OCI-LY7 (cell line): ENCODE measurements at regions not wholly inside any gene's neighbourhood (a gene's known extent, or its start where the extent isn't known, plus 50 kb on each side); places are given as distances from the start of the nearest gene placed in this dataset.
A peak's percentile ranks its signal among the peaks of the same experiment; 100 is the strongest.

Experiments
- BruUV-seq: library from RNA; stranded (reverse); fragments of 400-500 nt; replicated peaks from 2 replicates; lab custom pipeline; 2021; lab: Mats Ljungman, UMichigan
- CTCF ChIA-PET: fragments of 300-600 bp; sonication (Branson Sonifier 250); formaldehyde crosslinking; loops from one replicate; lab custom pipeline; 2022; ENCODE audit warnings: antibody characterized with exemption; ENCODE audit not compliant: unreplicated experiment; lab: Charles Lee
- POLR2A ChIA-PET: fragments of 300-600 bp; sonication (Branson Sonifier 250); formaldehyde crosslinking; loops from one replicate; lab custom pipeline; 2022; ENCODE audit warnings: antibody characterized with exemption; lab: Charles Lee
- DNase-seq: peaks from one replicate; pipeline ENCODE4 v3.0.0-alpha.2; 2015; ENCODE audit warnings: low spot score
- H2AFZ ChIP-seq: fragments of 200-600 bp; sonication (generic), shearing (Covaris generic); 2 replicates; pipeline ENCODE4 v1.6.1; 2014; ENCODE audit warnings: mild to moderate bottlenecking, antibody characterized with exemption, low read length, moderate library complexity
- H3K27ac ChIP-seq: fragments of 200-600 bp; sonication (generic); 2 replicates; pipeline ENCODE4 v1.5.1; 2014; ENCODE audit warnings: mixed run types, low read depth, mild to moderate bottlenecking, moderate library complexity, low read length, inconsistent platforms; ENCODE audit not compliant: poor library complexity, severe bottlenecking
- H3K36me3 ChIP-seq: fragments of 200-600 bp; sonication (generic); 2 replicates; pipeline ENCODE4 v1.6.1; 2014; ENCODE audit warnings: mild to moderate bottlenecking, antibody characterized with exemption, low read length, moderate library complexity, mixed read lengths; ENCODE audit not compliant: insufficient read depth
- H3K4me1 ChIP-seq: fragments of 200-600 bp; sonication (generic); 2 replicates; pipeline ENCODE4 v1.5.1; 2014; ENCODE audit warnings: mild to moderate bottlenecking, low read length; ENCODE audit not compliant: insufficient read depth, poor library complexity, severe bottlenecking
- H3K4me2 ChIP-seq: fragments of 200-600 bp; sonication (generic); 2 replicates; pipeline ENCODE4 v1.6.1; 2014; ENCODE audit warnings: mild to moderate bottlenecking, low read length
- H3K4me3 ChIP-seq: fragments of 200-600 bp; sonication (generic); 2 replicates; pipeline ENCODE4 v1.5.1; 2014; ENCODE audit warnings: mild to moderate bottlenecking, low read depth, low read length; ENCODE audit not compliant: poor library complexity, severe bottlenecking
- H3K79me2 ChIP-seq: fragments of 200-600 bp; sonication (generic); 2 replicates; pipeline ENCODE4 v1.6.1; 2016; ENCODE audit warnings: low read depth, mild to moderate bottlenecking, low read length, moderate library complexity, mixed read lengths; ENCODE audit not compliant: insufficient read depth
- H3K9me2 ChIP-seq: fragments of 200-600 bp; sonication (generic); 2 replicates; pipeline ENCODE4 v1.6.1; 2016; ENCODE audit warnings: mild to moderate bottlenecking, low read length, mixed read lengths; ENCODE audit not compliant: insufficient read depth
- H3K9me3 ChIP-seq: fragments of 200-600 bp; sonication (generic); 2 replicates; pipeline ENCODE4 v1.6.1; 2014; ENCODE audit warnings: mild to moderate bottlenecking, mixed run types, low read length, mixed read lengths
- H4K20me1 ChIP-seq: fragments of 200-600 bp; sonication (generic); 2 replicates; pipeline ENCODE4 v1.6.1; 2014; ENCODE audit warnings: mild to moderate bottlenecking, antibody characterized with exemption, low read length, moderate library complexity, mixed read lengths; ENCODE audit not compliant: insufficient read depth
- EZH2phosphoT487 ChIP-seq: fragments of 200-600 bp; sonication (generic); IDR thresholded peaks from 2 replicates; pipeline ENCODE4 v1.6.1; 2018; ENCODE audit warnings: low read depth, borderline replicate concordance, mild to moderate bottlenecking, mixed run types, antibody characterized with exemption, low read length, moderate library complexity, mixed read lengths
- intact Hi-C: fragments of 100-400 bp; cut with micrococcal nuclease; formaldehyde crosslinking; loops from one replicate; pipeline ENCODE4 v1.10.0; 2022; ENCODE audit not compliant: unreplicated experiment
- TF ChIP-seq, protein P1 (sequence below): fragments of 200-600 bp; sonication (generic); conservative IDR thresholded peaks from 2 replicates; pipeline ENCODE4 v1.5.1; 2014; ENCODE audit warnings: mild to moderate bottlenecking, antibody characterized with exemption, low read length, moderate library complexity, mixed read lengths

DNA sequence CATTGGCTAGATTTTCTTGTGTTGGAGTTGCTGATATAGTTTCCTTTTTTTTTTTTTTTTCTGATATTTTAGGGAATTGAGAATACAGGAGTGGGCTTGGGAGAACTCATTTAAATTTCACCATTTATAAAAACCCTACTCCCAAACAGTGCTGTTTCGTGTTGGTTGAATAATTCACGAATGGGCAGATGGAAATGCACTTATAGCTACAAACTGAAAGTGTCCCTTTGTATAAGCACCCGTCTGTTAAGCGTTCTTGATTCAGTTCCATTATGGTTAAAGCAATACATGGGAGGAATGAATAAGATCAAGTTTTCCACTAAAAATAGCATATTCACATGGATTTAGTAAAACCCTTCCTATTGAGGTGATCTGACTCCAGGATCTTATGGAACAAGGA lies 122.2 kb upstream of the ARG1 start:
- no peak overlapping the region for H3K4me3 ChIP-seq
- H3K9me2 ChIP-seq, result no peaks in the 10 kb centered on the region
- H3K79me2 ChIP-seq, result no peaks in the 10 kb centered on the region
- no TSS peak for BruUV-seq
- no peaks in the 10 kb centered on the region for H3K36me3 ChIP-seq
- TF ChIP-seq, protein P1, sequence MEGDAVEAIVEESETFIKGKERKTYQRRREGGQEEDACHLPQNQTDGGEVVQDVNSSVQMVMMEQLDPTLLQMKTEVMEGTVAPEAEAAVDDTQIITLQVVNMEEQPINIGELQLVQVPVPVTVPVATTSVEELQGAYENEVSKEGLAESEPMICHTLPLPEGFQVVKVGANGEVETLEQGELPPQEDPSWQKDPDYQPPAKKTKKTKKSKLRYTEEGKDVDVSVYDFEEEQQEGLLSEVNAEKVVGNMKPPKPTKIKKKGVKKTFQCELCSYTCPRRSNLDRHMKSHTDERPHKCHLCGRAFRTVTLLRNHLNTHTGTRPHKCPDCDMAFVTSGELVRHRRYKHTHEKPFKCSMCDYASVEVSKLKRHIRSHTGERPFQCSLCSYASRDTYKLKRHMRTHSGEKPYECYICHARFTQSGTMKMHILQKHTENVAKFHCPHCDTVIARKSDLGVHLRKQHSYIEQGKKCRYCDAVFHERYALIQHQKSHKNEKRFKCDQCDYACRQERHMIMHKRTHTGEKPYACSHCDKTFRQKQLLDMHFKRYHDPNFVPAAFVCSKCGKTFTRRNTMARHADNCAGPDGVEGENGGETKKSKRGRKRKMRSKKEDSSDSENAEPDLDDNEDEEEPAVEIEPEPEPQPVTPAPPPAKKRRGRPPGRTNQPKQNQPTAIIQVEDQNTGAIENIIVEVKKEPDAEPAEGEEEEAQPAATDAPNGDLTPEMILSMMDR, result no peak
- TF ChIP-seq EZH2phosphoT487, result no peak
- H4K20me1 ChIP-seq, result no peaks in the 10 kb centered on the region
- ChIA-PET CTCF (no interaction called here), POLR2A (interaction anchor here (0.7 to 1.7 kb wide), 3 partner anchors 9 to 306 kb away, joined by 4 to 5 read pairs (median 5); no protein-coding TSS in a partner anchor)
- peak overlapping the region; percentile 38; the same call in 1 of the 2 replicates for H2AFZ ChIP-seq
- H3K9me3 ChIP-seq, result peaks cover 5% of the 10 kb centered on the region; the same call in 1 of the 2 replicates
- no peak overlapping the region for H3K4me2 ChIP-seq
- H3K27ac ChIP-seq, result no peak overlapping the region
- intact Hi-C loops, result no loop called here
- peaks cover 29% of the 10 kb centered on the region for H3K4me1 ChIP-seq
- no peak for DNase-seq

- peaks cover 29% of the 10 kb centered on the region for H3K4me1 ChIP-seq
- POLR2A ChIA-PET, result interaction anchor here (0.7 to 2.1 kb wide), 5 partner anchors 8 to 307 kb away, joined by 3 to 6 read pairs (median 5); no protein-coding TSS in a partner anchor
These were observed 121.5 kb upstream of the ARG1 start for GRCh38 chr6:131451321-131452144.

GRCh38 chr6:131453803-131454202 lies 119.2 kb upstream of the ARG1 start:
- Histone ChIP-seq H3K79me2 (no peaks in the 10 kb centered on the region), H3K36me3 (no peaks in the 10 kb centered on the region), H3K4me3 (no peak overlapping the region), H3K4me2 (no peak overlapping the region), H3K4me1 (peaks cover 14% of the 10 kb centered on the region), H4K20me1 (no peaks in the 10 kb centered on the region), H3K9me2 (no peaks in the 10 kb centered on the region), H3K9me3 (peaks cover 5% of the 10 kb centered on the region; the same call in 1 of the 2 replicates), H2AFZ (no peak overlapping the region), H3K27ac (no peak overlapping the region)
- intact Hi-C loops, result no loop called here
- no TSS peak for BruUV-seq
- TF ChIP-seq, protein P1, result no peak
- TF ChIP-seq EZH2phosphoT487, result no peak
- DNase-seq, result no peak
- ChIA-PET POLR2A (no interaction called here), CTCF (no interaction called here)

More at GRCh38 chr6:131451321-131452144, 121.5 kb upstream of the ARG1 start:
- Histone ChIP-seq H3K9me3 (peaks cover 5% of the 10 kb centered on the region; the same call in 1 of the 2 replicates), H3K79me2 (no peaks in the 10 kb centered on the region), H3K27ac (no peak overlapping the region), H4K20me1 (no peaks in the 10 kb centered on the region), H2AFZ (peak overlapping the region; percentile 38; the same call in 1 of the 2 replicates), H3K4me2 (no peak overlapping the region), H3K36me3 (no peaks in the 10 kb centered on the region), H3K9me2 (no peaks in the 10 kb centered on the region), H3K4me3 (no peak overlapping the region)
- intact Hi-C loops, result no loop called here
- BruUV-seq, result no TSS peak
- TF ChIP-seq EZH2phosphoT487, result no peak
- DNase-seq, result no peak
- CTCF ChIA-PET, result no interaction called here
